Left lung (tissue), 4 donors: ENCODE measurements at regions not wholly inside any gene's neighbourhood (a gene's known extent, or its start where the extent isn't known, plus 50 kb on each side); places are given as distances from the start of the nearest gene placed in this dataset.
A peak's percentile ranks its signal among the peaks of the same experiment; 100 is the strongest.
"Not testable (repeated sequence)": the region's sequence is repeated elsewhere in the genome, so short reads cannot be mapped to it uniquely, and the experiment has no call there.

Experiments used
- ATAC-seq: fragments of 200-7000 bp; cut with Tn5 transposase; one replicate; pipeline ENCODE4 v1.9.1; 2020; ENCODE audit warnings: moderate library complexity
- DNase-seq, 4 donors: peaks; one replicate each; pipeline ENCODE4 v3.0.0-alpha.2; 2013 to 2020
- H3K27ac ChIP-seq, 2 donors: fragments of 200-600 bp; sonication (generic) in 1 of 2; one replicate each; pipeline versions ENCODE4 v1.5.0 to v1.8.0; 2020 to 2021
- H3K27me3 ChIP-seq, 2 donors: fragments of 200-600 bp; sonication (generic) in 1 of 2; one replicate each; pipeline versions ENCODE4 v1.5.0 to v1.8.0; 2020 to 2021
- H3K36me3 ChIP-seq, 2 donors: fragments of 200-600 bp; sonication (generic) in 1 of 2; one replicate each; pipeline versions ENCODE4 v1.5.0 to v1.8.0; 2020 to 2021
- H3K4me1 ChIP-seq, 2 donors: fragments of 200-600 bp; one replicate each; pipeline ENCODE4 v1.8.0; 2021
- H3K4me3 ChIP-seq, 2 donors: fragments of 200-600 bp; sonication (generic) in 1 of 2; one replicate each; pipeline versions ENCODE4 v1.5.0 to v1.8.0; 2020 to 2021; ENCODE audit warnings: mild to moderate bottlenecking in 1 of 2
- H3K9me3 ChIP-seq, 2 donors: fragments of 200-600 bp; sonication (generic) in 1 of 2; one replicate each; pipeline versions ENCODE4 v1.5.0 to v1.8.0; 2020 to 2021
- intact Hi-C, 2 donors: fragments of 100-400 bp; cut with DNase I; formaldehyde crosslinking; loops; one replicate each; pipeline versions ENCODE4 v1.11.2 to v1.14.2; 2022
- donor health status: DM: no; HTN: yes; CAD: no.
- donor health status: DM: no; HTN: no; CAD: no.

GRCh38 chr17:26881195-26881594 is 412.7 kb upstream of the WSB1 start:
- H3K27me3 ChIP-seq, H3K36me3 ChIP-seq, H3K4me3 ChIP-seq, H3K27ac ChIP-seq, DNase-seq, intact Hi-C loops, H3K4me1 ChIP-seq, ATAC-seq: not testable (repeated sequence)
- peaks cover 0 to 37% of the 10 kb centered on the region in 2 donors for H3K9me3 ChIP-seq

GRCh38 chr17:26882097-26882761 is 411.7 kb upstream of the WSB1 start:
- peaks cover 0 to 29% of the 10 kb centered on the region in 2 donors for H3K9me3 ChIP-seq
- ATAC-seq = peak; percentile 80
- H3K27me3 ChIP-seq, intact Hi-C loops, H3K36me3 ChIP-seq, H3K4me3 ChIP-seq, H3K4me1 ChIP-seq, H3K27ac ChIP-seq, DNase-seq: not testable (repeated sequence)

DNA sequence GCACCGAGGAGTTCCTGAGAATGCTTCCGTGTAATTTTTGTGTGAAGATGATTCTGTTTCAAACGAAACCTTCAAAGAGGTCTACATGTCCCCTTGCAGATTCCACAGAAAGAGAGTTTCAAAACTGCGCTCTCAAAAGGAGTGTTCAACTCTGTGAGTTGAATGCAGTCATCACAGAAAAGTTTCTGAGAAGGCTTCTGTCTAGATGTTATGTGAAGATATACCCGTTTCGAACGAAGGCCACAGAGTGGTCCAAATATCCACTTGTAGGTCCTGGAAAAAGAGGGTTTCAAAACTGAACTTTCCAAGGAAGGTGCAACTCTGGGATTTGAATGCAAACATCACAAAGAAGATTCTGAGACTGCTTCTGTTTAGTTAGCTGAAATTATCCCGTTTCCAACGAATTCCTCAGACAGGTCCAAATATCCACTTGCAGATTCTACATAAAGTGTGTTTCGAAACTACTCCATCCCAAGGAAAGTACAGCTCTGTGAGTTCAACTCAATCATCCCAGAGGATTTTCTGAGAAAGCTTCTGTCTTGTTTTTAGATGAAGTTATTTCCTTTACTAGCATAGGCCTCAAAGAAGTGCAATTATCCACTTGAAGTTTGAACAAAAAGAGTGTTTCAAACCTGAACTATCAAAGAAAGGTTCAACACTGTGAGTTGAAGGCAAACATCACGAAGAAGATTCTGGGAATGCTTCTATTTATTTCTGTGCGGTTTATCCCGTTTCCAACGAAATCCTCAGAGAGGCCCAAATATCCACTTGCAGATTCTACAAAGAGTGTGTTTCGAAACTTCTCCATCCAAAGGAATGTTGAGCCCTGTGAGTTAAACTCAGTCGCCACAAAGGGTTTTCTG is 409.8 kb upstream of the WSB1 start:
- H3K27me3 ChIP-seq, DNase-seq, H3K4me1 ChIP-seq, H3K27ac ChIP-seq, H3K4me3 ChIP-seq, intact Hi-C loops, H3K36me3 ChIP-seq, H3K9me3 ChIP-seq: not testable (repeated sequence)
- ATAC-seq = peak; percentile 26

GRCh38 chr17:26884741-26885059 is 409.2 kb upstream of the WSB1 start:
- H3K27me3 ChIP-seq, H3K9me3 ChIP-seq, H3K4me1 ChIP-seq, H3K27ac ChIP-seq, H3K4me3 ChIP-seq, DNase-seq, intact Hi-C loops, H3K36me3 ChIP-seq: not testable (repeated sequence)
- ATAC-seq = peak; percentile 15

GRCh38 chr17:26885244-26885970 is 408.5 kb upstream of the WSB1 start:
- peak; percentile 42 for ATAC-seq
- H3K36me3 ChIP-seq, H3K4me3 ChIP-seq, H3K4me1 ChIP-seq, H3K27ac ChIP-seq, intact Hi-C loops, H3K9me3 ChIP-seq, H3K27me3 ChIP-seq: not testable (repeated sequence)
- DNase-seq = peak in 1 of 4 donors; percentile 20
